ENCODE measurements at regions not wholly inside any gene's neighbourhood (a gene's known extent, or its start where the extent isn't known, plus 50 kb on each side); places are given as distances from the start of the nearest gene placed in this dataset.

GRCh38 chr3:178329936-178330335, 206.3 kb upstream of the KCNMB2 start:
- no peak overlapping the region for H3K4me2 ChIP-seq (ENCODE audit: low read length)
- H3K9me3 ChIP-seq (ENCODE audit: control insufficient read depth, low read length), result no peaks in the 10 kb centered on the region
- no peak for TF ChIP-seq CTCF (IDR thresholded peaks at IDR 0.05)
- H3K36me3 ChIP-seq (ENCODE audit: control insufficient read depth, insufficient read depth, low read length), result no peaks in the 10 kb centered on the region
- H2AFZ ChIP-seq, result peak overlapping the region; percentile 68
- H3K9ac ChIP-seq, result no peak overlapping the region
- H3K4me3 ChIP-seq (ENCODE audit: low read depth, low read length), result no peak overlapping the region
- H3K79me2 ChIP-seq, result no peaks in the 10 kb centered on the region
- no peak overlapping the region for H3K27ac ChIP-seq
- H3K4me1 ChIP-seq, result peaks cover 11% of the 10 kb centered on the region
- H3K27me3 ChIP-seq (ENCODE audit: control insufficient read depth, insufficient read depth, low read length), result no peaks in the 10 kb centered on the region

- no peak overlapping the region for H3K27ac ChIP-seq
- H3K9ac ChIP-seq, result no peak overlapping the region
- H3K9me3 ChIP-seq (ENCODE audit: control insufficient read depth, low read length), result no peaks in the 10 kb centered on the region
- no peak for TF ChIP-seq CTCF (IDR thresholded peaks at IDR 0.05)
- H3K4me2 ChIP-seq (ENCODE audit: low read length), result no peak overlapping the region
- H3K79me2 ChIP-seq, result no peaks in the 10 kb centered on the region
- H3K27me3 ChIP-seq (ENCODE audit: control insufficient read depth, insufficient read depth, low read length), result no peaks in the 10 kb centered on the region
- no peak overlapping the region for H2AFZ ChIP-seq
- no peaks in the 10 kb centered on the region for H3K36me3 ChIP-seq (ENCODE audit: control insufficient read depth, insufficient read depth, low read length)
- H3K4me1 ChIP-seq, result peaks cover 4% of the 10 kb centered on the region
- H3K4me3 ChIP-seq (ENCODE audit: low read depth, low read length), result no peak overlapping the region
Measured at GRCh38 chr3:178334239-178334638, 202.0 kb upstream of the KCNMB2 start.

- Histone ChIP-seq H3K4me3 (ENCODE audit: low read depth, low read length) (no peak overlapping the region), H3K4me1 (peaks cover 15% of the 10 kb centered on the region), H3K9ac (no peak overlapping the region), H2AFZ (peak overlapping the region; percentile 52), H3K9me3 (ENCODE audit: control insufficient read depth, low read length) (no peaks in the 10 kb centered on the region), H3K79me2 (no peaks in the 10 kb centered on the region), H3K27ac (no peak overlapping the region), H3K27me3 (ENCODE audit: control insufficient read depth, insufficient read depth, low read length) (no peaks in the 10 kb centered on the region), H3K4me2 (ENCODE audit: low read length) (no peak overlapping the region), H3K36me3 (ENCODE audit: control insufficient read depth, insufficient read depth, low read length) (no peaks in the 10 kb centered on the region)
- no peak for TF ChIP-seq CTCF (IDR thresholded peaks at IDR 0.05)
Measured at GRCh38 chr3:178336336-178336735, 199.9 kb upstream of the KCNMB2 start.

- Histone ChIP-seq H3K79me2 (no peaks in the 10 kb centered on the region), H3K4me3 (ENCODE audit: low read depth, low read length) (no peak overlapping the region), H3K9ac (no peak overlapping the region), H3K27ac (no peak overlapping the region), H3K9me3 (ENCODE audit: control insufficient read depth, low read length) (no peaks in the 10 kb centered on the region), H2AFZ (peak overlapping the region; percentile 52), H3K4me2 (ENCODE audit: low read length) (no peak overlapping the region), H3K4me1 (peaks cover 44% of the 10 kb centered on the region), H3K36me3 (ENCODE audit: control insufficient read depth, insufficient read depth, low read length) (no peaks in the 10 kb centered on the region), H3K27me3 (ENCODE audit: control insufficient read depth, insufficient read depth, low read length) (no peaks in the 10 kb centered on the region)
- no peak for TF ChIP-seq CTCF (IDR thresholded peaks at IDR 0.05)
Measured at GRCh38 chr3:178340506-178340905, 195.7 kb upstream of the KCNMB2 start.

- no peaks in the 10 kb centered on the region for H3K9me3 ChIP-seq (ENCODE audit: control insufficient read depth, low read length)
- H3K27me3 ChIP-seq (ENCODE audit: control insufficient read depth, insufficient read depth, low read length), result no peaks in the 10 kb centered on the region
- no peaks in the 10 kb centered on the region for H3K36me3 ChIP-seq (ENCODE audit: control insufficient read depth, insufficient read depth, low read length)
- no peak overlapping the region for H3K4me2 ChIP-seq (ENCODE audit: low read length)
- no peak overlapping the region for H3K4me3 ChIP-seq (ENCODE audit: low read depth, low read length)
- no peaks in the 10 kb centered on the region for H3K79me2 ChIP-seq
- TF ChIP-seq CTCF (IDR thresholded peaks at IDR 0.05), result no peak
- H3K9ac ChIP-seq, result no peak overlapping the region
- H3K27ac ChIP-seq, result peak overlapping the region; percentile 57
- H3K4me1 ChIP-seq, result peaks cover 44% of the 10 kb centered on the region
- H2AFZ ChIP-seq, result peak overlapping the region; percentile 18
Measured at GRCh38 chr3:178341636-178342035, 194.6 kb upstream of the KCNMB2 start.
